GM12878 (cell line): ENCODE measurements at regions not wholly inside any gene's neighbourhood (a gene's known extent, or its start where the extent isn't known, plus 50 kb on each side); places are given as distances from the start of the nearest gene placed in this dataset.

Experiments
- ATAC-seq: fragments of 200-7000 bp; cut with Tn5 transposase; 3 replicates; pipeline ENCODE4 v1.9.1; 2020; ENCODE audit warnings: mild to moderate bottlenecking, moderate library complexity
- BruUV-seq: library from RNA; stranded (reverse); fragments of 400-500 nt; replicated peaks from 2 replicates; lab custom pipeline; 2021; lab: Mats Ljungman, UMichigan
- CTCF ChIA-PET: fragments of 300-600 bp; sonication (Branson Sonifier 250); formaldehyde crosslinking; extraction: SDS; loops from one replicate; lab custom pipeline; 2021; ENCODE audit warnings: inconsistent platforms; lab: Yijun Ruan, JAX
- POLR2A ChIA-PET: fragments of 350-600 bp; formaldehyde crosslinking; extraction: SDS; loops from one replicate; lab custom pipeline; 2021; ENCODE audit warnings: inconsistent platforms; lab: Charles Lee
- RAD21 ChIA-PET: fragments of 300-600 bp; sonication (Branson Sonifier 250); formaldehyde crosslinking; loops from one replicate; lab custom pipeline; 2023; ENCODE audit warnings: antibody characterized with exemption; ENCODE audit not compliant: unreplicated experiment; lab: Charles Lee
- SMC1A ChIA-PET: fragments of 300-600 bp; sonication (Branson Sonifier 250); formaldehyde crosslinking; loops from one replicate; lab custom pipeline; 2023; ENCODE audit not compliant: unreplicated experiment, uncharacterized antibody; lab: Charles Lee
- DNase-seq: peaks from one replicate; pipeline ENCODE4 v3.0.0-alpha.2; 2011; ENCODE audit warnings: low read depth, low spot score
- FAIRE-seq: peaks from 3 replicates; lab custom pipeline; 2011; peaks lifted over from hg19 to GRCh38; lab: Jason Lieb, UNC
- H2AFZ ChIP-seq: 2 replicates; pipeline ENCODE4 v1.6.0; 2011; ENCODE audit warnings: low read depth, low read length, control low read depth; ENCODE audit not compliant: control insufficient read depth
- H3K27ac ChIP-seq: 2 replicates; pipeline ENCODE4 v1.5.1; 2011; ENCODE audit warnings: control low read depth; ENCODE audit not compliant: control insufficient read depth, insufficient read depth
- H3K27me3 ChIP-seq, 2 experiments: replicated peaks in 1 of 2; 2 replicates each; pipeline versions ENCODE4 v1.6.0 to v1.6.1; 2011; ENCODE audit warnings: low read length in 1 of 2; ENCODE audit not compliant: control insufficient read depth in 2 of 2, insufficient read depth in 2 of 2
- H3K36me3 ChIP-seq, 2 experiments: 2 replicates each; pipeline ENCODE4 v1.5.1; 2011; ENCODE audit warnings: low read length in 1 of 2; ENCODE audit not compliant: control insufficient read depth in 2 of 2, insufficient read depth in 2 of 2
- H3K4me1 ChIP-seq: 2 replicates; pipeline ENCODE4 v1.6.1; 2011; ENCODE audit warnings: mild to moderate bottlenecking, low read length, moderate library complexity, mixed read lengths; ENCODE audit not compliant: control insufficient read depth, insufficient read depth
- H3K4me2 ChIP-seq: 2 replicates; pipeline ENCODE4 v1.6.0; 2011; ENCODE audit warnings: control low read depth; ENCODE audit not compliant: control insufficient read depth, insufficient read depth
- H3K4me3 ChIP-seq: fragments of 200-600 bp; sonication (generic); 2 replicates; pipeline ENCODE4 v1.5.1; 2016
- H3K79me2 ChIP-seq: 2 replicates; pipeline ENCODE4 v1.6.0; 2011; ENCODE audit warnings: low read length; ENCODE audit not compliant: control insufficient read depth, insufficient read depth
- H3K9ac ChIP-seq: 2 replicates; pipeline ENCODE4 v1.8.0; 2011; ENCODE audit warnings: low read length, control low read depth, mixed read lengths; ENCODE audit not compliant: control insufficient read depth, insufficient read depth
- H3K9me3 ChIP-seq: replicated peaks from 3 replicates; pipeline ENCODE4 v1.5.1; 2011; ENCODE audit warnings: mild to moderate bottlenecking, low read length; ENCODE audit not compliant: control insufficient read depth, insufficient read depth
- H4K20me1 ChIP-seq: 2 replicates; pipeline ENCODE4 v1.6.0; 2011; ENCODE audit not compliant: control insufficient read depth, insufficient read depth
- BMI1 ChIP-seq: fragments of 450-650 bp; IDR thresholded peaks from 2 replicates; pipeline ENCODE4 v1.6.1; 2016; ENCODE audit warnings: mild to moderate bottlenecking, moderate library complexity, borderline replicate concordance
- FOXM1 ChIP-seq: IDR thresholded peaks from 2 replicates; pipeline ENCODE4 v1.6.1; 2012; ENCODE audit warnings: low read depth, mild to moderate bottlenecking, inconsistent platforms, low read length, moderate library complexity
- HDAC6 ChIP-seq: fragments of 200-600 bp; sonication (generic); IDR thresholded peaks from one replicate; pipeline ENCODE4 v1.8.0; 2017; ENCODE audit warnings: antibody characterized with exemption; ENCODE audit not compliant: unreplicated experiment
- KAT2A ChIP-seq: conservative IDR thresholded peaks from 2 replicates; pipeline ENCODE4 v1.6.1; 2011; ENCODE audit warnings: low read depth, low read length; ENCODE audit not compliant: control insufficient read depth
- PAX8 ChIP-seq: fragments of 450-650 bp; IDR thresholded peaks from 2 replicates; pipeline ENCODE4 v1.6.1; 2017; ENCODE audit warnings: mild to moderate bottlenecking, moderate library complexity
- SREBF1 ChIP-seq: IDR thresholded peaks from 2 replicates; pipeline ENCODE4 v1.6.1; 2012; ENCODE audit warnings: mild to moderate bottlenecking, low read length
- STAT1 ChIP-seq: fragments of 450-650 bp; conservative IDR thresholded peaks from 2 replicates; pipeline ENCODE4 v1.6.1; 2014; ENCODE audit warnings: antibody characterized with exemption, mild to moderate bottlenecking
- SUZ12 ChIP-seq: fragments of 200-600 bp; sonication (generic); IDR thresholded peaks from one replicate; pipeline ENCODE4 v1.6.1; 2018; ENCODE audit warnings: antibody characterized with exemption, mild to moderate bottlenecking; ENCODE audit not compliant: unreplicated experiment
- TAF1 ChIP-seq: IDR thresholded peaks from 2 replicates; pipeline ENCODE4 v1.6.1; 2011; ENCODE audit warnings: mild to moderate bottlenecking, low read depth, low read length, borderline replicate concordance
- TCF7 ChIP-seq: IDR thresholded peaks from 2 replicates; pipeline ENCODE4 v1.6.1; 2014; ENCODE audit warnings: antibody characterized with exemption, borderline replicate concordance
- WRNIP1 ChIP-seq: IDR thresholded peaks from 2 replicates; pipeline ENCODE4 v1.6.1; 2011; ENCODE audit warnings: low read depth, low read length, improper control_type of control experiment, borderline replicate concordance
- ZNF384 ChIP-seq: IDR thresholded peaks from 2 replicates; pipeline ENCODE4 v1.6.1; 2012; ENCODE audit warnings: low read depth, mild to moderate bottlenecking, low read length, improper control_type of control experiment, borderline replicate concordance
- WGBS: methylation state at CpG from one replicate; pipeline ENCODE4 v1.1.6; 2016; ENCODE audit warnings: low lambda C conversion rate; ENCODE audit not compliant: insufficient replicate concordance, insufficient coverage; ENCODE audit errors: missing lambda C conversion rate; 5-methylcytosine and 5-hydroxymethylcytosine counted together
- in situ Hi-C: fragments of 300-500 bp; cut with MboI; formaldehyde crosslinking; loops from 9 replicates; pipeline ENCODE4 v1.14.3; 2018; ENCODE audit warnings: mixed read lengths
- intact Hi-C: fragments of 100-400 bp; cut with micrococcal nuclease; formaldehyde crosslinking; loops from one replicate; pipeline ENCODE4 v1.14.2; 2022; ENCODE audit not compliant: unreplicated experiment

GRCh38 chr4:100805538-100805937 is 287.7 kb upstream of the EMCN start:
- Histone ChIP-seq H3K4me1 (no peaks in the 10 kb centered on the region), H3K79me2 (no peaks in the 10 kb centered on the region), H3K27me3 (no peaks in the 10 kb centered on the region), H3K36me3 (no peaks in the 10 kb centered on the region), H4K20me1 (no peaks in the 10 kb centered on the region), H2AFZ (no peak overlapping the region), H3K9ac (no peak overlapping the region), H3K27ac (no peak overlapping the region), H3K4me3 (no peak overlapping the region), H3K9me3 (no peaks in the 10 kb centered on the region), H3K4me2 (no peak overlapping the region)
- ChIA-PET POLR2A (no interaction called here), CTCF (no interaction called here), RAD21 (no interaction called here), SMC1A (no interaction called here)
- in situ Hi-C loops: no loop called here
- ATAC-seq (no peak), FAIRE-seq (no peak), DNase-seq (no peak)
- no TSS peak for BruUV-seq
- WGBS: 62% methylated on average over 7 of the region's 7 CpGs
- intact Hi-C loops: no loop called here
- TF ChIP-seq SUZ12 (no peak), HDAC6 (no peak), ZNF384 (no peak), STAT1 (no peak), FOXM1 (no peak), KAT2A (no peak), WRNIP1 (no peak), TCF7 (no peak), BMI1 (no peak), SREBF1 (no peak), PAX8 (no peak), TAF1 (no peak)
